Prostate gland (tissue), 2 donors: ENCODE measurements at regions not wholly inside any gene's neighbourhood (a gene's known extent, or its start where the extent isn't known, plus 50 kb on each side); places are given as distances from the start of the nearest gene placed in this dataset.

ENCODE experiments used
- DNase-seq: peaks from one replicate; pipeline ENCODE4 v3.0.0-alpha.2; 2019; ENCODE audit warnings: low spot score
- H3K27ac ChIP-seq, 2 donors: fragments of 200-600 bp; sonication (generic); 2 replicates each; pipeline ENCODE4 v1.5.1; 2017 to 2019
- H3K27me3 ChIP-seq: fragments of 200-600 bp; sonication (generic); replicated peaks from 2 replicates; pipeline ENCODE4 v1.5.1; 2019; ENCODE audit not compliant: insufficient read depth
- H3K36me3 ChIP-seq, 2 donors: fragments of 200-600 bp; sonication (generic); 1 replicate in 1 of 2; 2 replicates in 1 of 2; pipeline versions ENCODE4 v1.5.1 to v1.8.1; 2017 to 2019
- H3K4me1 ChIP-seq: fragments of 200-600 bp; sonication (generic); replicated peaks from 2 replicates; pipeline ENCODE4 v1.5.1; 2019
- H3K4me3 ChIP-seq, 2 donors: fragments of 200-600 bp; sonication (generic); 2 replicates each; pipeline ENCODE4 v1.5.1; 2017 to 2019
- H3K9me3 ChIP-seq: fragments of 200-600 bp; sonication (generic); 2 replicates; pipeline ENCODE4 v1.5.1; 2017
- CTCF ChIP-seq, 4 experiments: fragments of 200-600 bp in 2 of 4; fragments of 450-650 bp in 2 of 4; sonication (generic) in 2 of 4; IDR thresholded peaks; 1 replicate in 3 of 4; 2 replicates in 1 of 4; pipeline ENCODE4 v1.5.1; 2016 to 2019; ENCODE audit warnings: antibody characterized with exemption in 4 of 4, mild to moderate bottlenecking in 2 of 4, moderate library complexity in 2 of 4
- POLR2A ChIP-seq: fragments of 450-650 bp; IDR thresholded peaks from one replicate; pipeline ENCODE4 v1.6.1; 2016; ENCODE audit warnings: antibody characterized with exemption, mild to moderate bottlenecking
- POLR2AphosphoS5 ChIP-seq: sonication (generic); formaldehyde crosslinking; IDR thresholded peaks from one replicate; pipeline ENCODE4 v1.6.1; 2017; ENCODE audit warnings: antibody characterized with exemption
- WGBS: methylation state at CpG from one replicate; pipeline ENCODE4 v1.1.5; 2018; 5-methylcytosine and 5-hydroxymethylcytosine counted together
- intact Hi-C: fragments of 100-400 bp; cut with DNase I; formaldehyde crosslinking; loops from one replicate; pipeline ENCODE4 v1.14.2; 2022

- H3K4me3 ChIP-seq, result no peak overlapping the region
- H3K27ac ChIP-seq, result no peak overlapping the region
- no peak for DNase-seq
- WGBS, result 93% methylated on average over 6 of the region's 6 CpGs
- H3K4me1 ChIP-seq, result no peaks in the 10 kb centered on the region
- no peak for TF ChIP-seq CTCF (IDR thresholded peaks at IDR 0.05)
- no peak for TF ChIP-seq POLR2AphosphoS5
- no peak for TF ChIP-seq POLR2A
- no peaks in the 10 kb centered on the region for H3K27me3 ChIP-seq
- no peaks in the 10 kb centered on the region for H3K9me3 ChIP-seq
- H3K36me3 ChIP-seq, result no peaks in the 10 kb centered on the region
- intact Hi-C loops, result no loop called here
These were observed 484.4 kb upstream of the REG3G start for GRCh38 chr2:78541088-78541450.

GRCh38 chr2:78541451-78542267, 483.8 kb upstream of the REG3G start:
- Histone ChIP-seq H3K4me1 (no peaks in the 10 kb centered on the region), H3K4me3 (no peak overlapping the region), H3K36me3 (no peaks in the 10 kb centered on the region), H3K27ac (no peak overlapping the region), H3K27me3 (no peaks in the 10 kb centered on the region), H3K9me3 (no peaks in the 10 kb centered on the region)
- WGBS, result 90% methylated on average over 17 of the region's 17 CpGs
- intact Hi-C loops, result no loop called here
- TF ChIP-seq POLR2AphosphoS5 (no peak), CTCF (IDR thresholded peaks at IDR 0.05) (no peak), POLR2A (no peak)
- no peak for DNase-seq

- Histone ChIP-seq H3K9me3 (no peaks in the 10 kb centered on the region), H3K36me3 (no peaks in the 10 kb centered on the region), H3K4me1 (no peaks in the 10 kb centered on the region), H3K27me3 (no peaks in the 10 kb centered on the region), H3K4me3 (no peak overlapping the region), H3K27ac (no peak overlapping the region)
- no peak for TF ChIP-seq POLR2AphosphoS5
- no peak for TF ChIP-seq CTCF (IDR thresholded peaks at IDR 0.05)
- TF ChIP-seq POLR2A, result no peak
- intact Hi-C loops, result no loop called here
- WGBS, result 92% methylated on average over 14 of the region's 14 CpGs
- DNase-seq, result no peak
These were observed 478.7 kb upstream of the REG3G start for GRCh38 chr2:78546843-78547242.

GRCh38 chr2:78549766-78550165, 475.7 kb upstream of the REG3G start:
- WGBS, result 44% methylated on average over 2 of the region's 2 CpGs
- TF ChIP-seq POLR2AphosphoS5 (no peak), CTCF (IDR thresholded peaks at IDR 0.05) (no peak), POLR2A (no peak)
- H3K27ac ChIP-seq, result no peak overlapping the region
- H3K4me1 ChIP-seq, result no peaks in the 10 kb centered on the region
- no peaks in the 10 kb centered on the region for H3K9me3 ChIP-seq
- intact Hi-C loops, result no loop called here
- no peaks in the 10 kb centered on the region for H3K36me3 ChIP-seq
- no peak for DNase-seq
- H3K27me3 ChIP-seq, result no peaks in the 10 kb centered on the region
- no peak overlapping the region for H3K4me3 ChIP-seq
